Lung (tissue), 11 donors: ENCODE measurements at regions not wholly inside any gene's neighbourhood (a gene's known extent, or its start where the extent isn't known, plus 50 kb on each side); places are given as distances from the start of the nearest gene placed in this dataset.

Experiments used
- ATAC-seq: fragments of 200-7000 bp; cut with Tn5 transposase; one replicate; pipeline ENCODE4 v1.9.1; 2020; ENCODE audit warnings: moderate number of reproducible peaks; ENCODE audit not compliant: insufficient read depth, low FRiP score
- DNase-seq, 3 donors: peaks; one replicate each; pipeline ENCODE4 v3.0.0-alpha.2; 2013 to 2017
- H3K27ac ChIP-seq, 2 donors: one replicate each; pipeline ENCODE4 v1.5.1; 2013; ENCODE audit warnings: mild to moderate bottlenecking in 2 of 2, moderate library complexity in 2 of 2, control low read depth in 1 of 2, inconsistent platforms in 1 of 2, low read depth in 1 of 2, low read length in 1 of 2
- H3K27me3 ChIP-seq, 3 donors: one replicate each; pipeline ENCODE4 v1.5.1; 2013; ENCODE audit warnings: low read length in 2 of 3; ENCODE audit not compliant: control insufficient read depth in 3 of 3, insufficient read depth in 3 of 3
- H3K36me3 ChIP-seq, 4 donors: one replicate each; pipeline ENCODE4 v1.5.1; 2013; ENCODE audit warnings: low read length in 4 of 4, mild to moderate bottlenecking in 1 of 4, moderate library complexity in 1 of 4; ENCODE audit not compliant: control insufficient read depth in 4 of 4, insufficient read depth in 4 of 4
- H3K4me1 ChIP-seq, 5 donors: one replicate each; pipeline ENCODE4 v1.5.1; 2013; ENCODE audit warnings: low read length in 5 of 5, mild to moderate bottlenecking in 2 of 5, moderate library complexity in 1 of 5; ENCODE audit not compliant: control insufficient read depth in 5 of 5, insufficient read depth in 5 of 5
- H3K4me3 ChIP-seq: one replicate; pipeline ENCODE4 v1.5.1; 2013; ENCODE audit warnings: mild to moderate bottlenecking, control low read depth, moderate library complexity
- H3K9ac ChIP-seq, 2 donors: one replicate each; pipeline ENCODE4 v1.5.1; 2013; ENCODE audit warnings: low read length in 2 of 2, control low read depth in 1 of 2; ENCODE audit not compliant: insufficient read depth in 1 of 2
- H3K9me3 ChIP-seq, 4 donors: one replicate each; pipeline ENCODE4 v1.5.1; 2013; ENCODE audit warnings: low read length in 3 of 4, mild to moderate bottlenecking in 1 of 4, moderate library complexity in 1 of 4; ENCODE audit not compliant: control insufficient read depth in 4 of 4, insufficient read depth in 3 of 4
- CTCF ChIP-seq: IDR thresholded peaks from 2 replicates; pipeline ENCODE4 v1.5.1; 2012; ENCODE audit warnings: mild to moderate bottlenecking; ENCODE audit errors: control extremely low read depth, extremely low read depth
- WGBS, 2 donors: extraction: QIAGEN DNeasy Blood & Tissue Kit; methylation state at CpG; one replicate each; pipeline ENCODE4 v1.1.7; 2013; 5-methylcytosine and 5-hydroxymethylcytosine counted together
- donor health status: control.
- donor health status: control.
- donor health status: Bipolar disorder and iron deficiency.
- donor health status: healthy.
- donor health status: DM: yes; HTN: yes; CAD: no.

- H3K27ac ChIP-seq = no peak overlapping the region
- no peak overlapping the region for H3K9ac ChIP-seq
- no peak for TF ChIP-seq CTCF
- DNase-seq (no peak), ATAC-seq (no peak)
- H3K4me1 ChIP-seq = peaks cover 0 to 1% (median 0%) of the 10 kb centered on the region in 5 donors
- WGBS, 2 donors = 93 to 97% methylated on average over 4 of the region's 4 CpGs
- H3K27me3 ChIP-seq = no peaks in the 10 kb centered on the region
- H3K9me3 ChIP-seq = peaks cover 0 to 3% (median 0%) of the 10 kb centered on the region in 4 donors
- no peak overlapping the region for H3K4me3 ChIP-seq
- H3K36me3 ChIP-seq = no peaks in the 10 kb centered on the region
Observed at GRCh38 chr2:59191781-59192180, 950.7 kb upstream of the FANCL start.

GRCh38 chr2:59190518-59190917, 949.4 kb upstream of the FANCL start:
- Histone ChIP-seq H3K27ac (no peak overlapping the region), H3K4me3 (no peak overlapping the region), H3K27me3 (no peaks in the 10 kb centered on the region), H3K4me1 (peaks cover 0 to 1% (median 0%) of the 10 kb centered on the region in 5 donors), H3K9ac (no peak overlapping the region), H3K9me3 (peaks cover 0 to 3% (median 0%) of the 10 kb centered on the region in 4 donors), H3K36me3 (no peaks in the 10 kb centered on the region)
- WGBS, 2 donors = 80 to 90% methylated on average over 1 of the region's 1 CpG
- TF ChIP-seq CTCF = no peak
- DNase-seq (no peak), ATAC-seq (no peak)

GRCh38 chr2:59184276-59185020, 943.3 kb upstream of the FANCL start:
- DNase-seq (no peak), ATAC-seq (no peak)
- Histone ChIP-seq H3K27me3 (no peaks in the 10 kb centered on the region), H3K4me1 (no peaks in the 10 kb centered on the region), H3K36me3 (no peaks in the 10 kb centered on the region), H3K9me3 (no peaks in the 10 kb centered on the region), H3K27ac (no peak overlapping the region), H3K4me3 (no peak overlapping the region), H3K9ac (no peak overlapping the region)
- WGBS, 2 donors = 22 to 33% methylated on average over 6 of the region's 6 CpGs
- TF ChIP-seq CTCF = no peak

- ATAC-seq (no peak), DNase-seq (no peak)
- no peak overlapping the region for H3K27ac ChIP-seq
- no peak for TF ChIP-seq CTCF
- peaks cover 0 to 5% (median 0%) of the 10 kb centered on the region in 5 donors for H3K4me1 ChIP-seq
- H3K9ac ChIP-seq = no peak overlapping the region
- H3K36me3 ChIP-seq = no peaks in the 10 kb centered on the region
- 96% methylated on average over 1 of the region's 1 CpG for WGBS, 2 donors
- H3K27me3 ChIP-seq = no peaks in the 10 kb centered on the region
- H3K4me3 ChIP-seq = no peak overlapping the region
- no peaks in the 10 kb centered on the region for H3K9me3 ChIP-seq
Observed at GRCh38 chr2:59183070-59183469, 941.9 kb upstream of the FANCL start.
